CD4-positive, alpha-beta T cell (primary cell): ENCODE measurements at regions not wholly inside any gene's neighbourhood (a gene's known extent, or its start where the extent isn't known, plus 50 kb on each side); places are given as distances from the start of the nearest gene placed in this dataset.

Source experiments
- ATAC-seq: fragments of 200-7000 bp; cut with Tn5 transposase; one replicate; pipeline ENCODE4 v1.10.0; 2022; ENCODE audit warnings: mild to moderate bottlenecking; ENCODE audit not compliant: poor library complexity
- CTCF ChIA-PET: fragments of 350-600 bp; sonication (Branson Sonifier 250); formaldehyde crosslinking; loops from one replicate; lab custom pipeline; 2021; ENCODE audit warnings: antibody characterized with exemption, inconsistent platforms; lab: Charles Lee
- POLR2A ChIA-PET: fragments of 350-600 bp; sonication (Branson Sonifier 250); formaldehyde crosslinking; loops from one replicate; lab custom pipeline; 2021; ENCODE audit warnings: antibody characterized with exemption, inconsistent platforms; lab: Charles Lee
- DNase-seq, 14 experiments: peaks; one replicate each; pipeline ENCODE4 v3.0.0-alpha.2; 2013 to 2020; ENCODE audit warnings: mixed read lengths in 2 of 14
- H3K27ac ChIP-seq, 2 donors: one replicate each; pipeline versions ENCODE4 v1.5.1 to v1.7.0; 2013; ENCODE audit warnings: low read length in 2 of 2, low read depth in 1 of 2, mild to moderate bottlenecking in 1 of 2
- H3K27me3 ChIP-seq, 2 experiments: 1 replicate in 1 of 2; 2 replicates in 1 of 2; pipeline versions ENCODE4 v1.6.1 to v1.7.0; 2013; ENCODE audit warnings: low read length in 2 of 2, control low read depth in 1 of 2, mild to moderate bottlenecking in 1 of 2, moderate library complexity in 1 of 2; ENCODE audit not compliant: insufficient read depth in 2 of 2, control insufficient read depth in 1 of 2
- H3K36me3 ChIP-seq: one replicate; pipeline ENCODE4 v1.6.1; 2013; ENCODE audit warnings: low read length, control low read depth; ENCODE audit not compliant: insufficient read depth
- H3K4me1 ChIP-seq: one replicate; pipeline ENCODE4 v1.6.1; 2013; ENCODE audit warnings: low read length, control low read depth; ENCODE audit not compliant: insufficient read depth
- H3K4me3 ChIP-seq: one replicate; pipeline ENCODE4 v1.5.1; 2013; ENCODE audit warnings: mild to moderate bottlenecking, low read length, moderate library complexity
- H3K9me3 ChIP-seq, 2 experiments: 1 replicate in 1 of 2; 2 replicates in 1 of 2; pipeline versions ENCODE4 v1.6.1 to v1.7.0; 2013; ENCODE audit warnings: low read length in 2 of 2, mild to moderate bottlenecking in 2 of 2, control low read depth in 1 of 2, moderate library complexity in 1 of 2; ENCODE audit not compliant: control insufficient read depth in 1 of 2, insufficient read depth in 1 of 2
- H3K27ac Mint-ChIP-seq: one replicate; pipeline ENCODE4 v1.8.0; 2020; ENCODE audit warnings: mixed read lengths
- H3K27me3 Mint-ChIP-seq: one replicate; pipeline ENCODE4 v1.8.0; 2021; ENCODE audit warnings: mixed read lengths
- H3K36me3 Mint-ChIP-seq: one replicate; pipeline ENCODE4 v1.8.0; 2021; ENCODE audit warnings: low read depth, mixed read lengths
- H3K4me1 Mint-ChIP-seq: one replicate; pipeline ENCODE4 v1.8.0; 2021; ENCODE audit warnings: low read depth, mixed read lengths
- H3K4me3 Mint-ChIP-seq: one replicate; pipeline ENCODE4 v1.8.0; 2020; ENCODE audit warnings: mild to moderate bottlenecking, mixed read lengths
- H3K9me3 Mint-ChIP-seq: one replicate; pipeline ENCODE4 v1.8.0; 2020; ENCODE audit warnings: mixed read lengths
- intact Hi-C, 2 experiments: fragments of 100-400 bp; cut with DNase I in 1 of 2; cut with micrococcal nuclease in 1 of 2; formaldehyde crosslinking; loops; one replicate each; pipeline versions ENCODE4 v1.15.1 to v1.9.0; 2023 to 2025; cut with DNase I, micrococcal nuclease
- TF ChIP-seq, protein P1 (sequence below): fragments of 200-600 bp; IDR thresholded peaks from one replicate; pipeline ENCODE4 v1.8.0; 2022; ENCODE audit warnings: antibody characterized with exemption, mild to moderate bottlenecking

DNA sequence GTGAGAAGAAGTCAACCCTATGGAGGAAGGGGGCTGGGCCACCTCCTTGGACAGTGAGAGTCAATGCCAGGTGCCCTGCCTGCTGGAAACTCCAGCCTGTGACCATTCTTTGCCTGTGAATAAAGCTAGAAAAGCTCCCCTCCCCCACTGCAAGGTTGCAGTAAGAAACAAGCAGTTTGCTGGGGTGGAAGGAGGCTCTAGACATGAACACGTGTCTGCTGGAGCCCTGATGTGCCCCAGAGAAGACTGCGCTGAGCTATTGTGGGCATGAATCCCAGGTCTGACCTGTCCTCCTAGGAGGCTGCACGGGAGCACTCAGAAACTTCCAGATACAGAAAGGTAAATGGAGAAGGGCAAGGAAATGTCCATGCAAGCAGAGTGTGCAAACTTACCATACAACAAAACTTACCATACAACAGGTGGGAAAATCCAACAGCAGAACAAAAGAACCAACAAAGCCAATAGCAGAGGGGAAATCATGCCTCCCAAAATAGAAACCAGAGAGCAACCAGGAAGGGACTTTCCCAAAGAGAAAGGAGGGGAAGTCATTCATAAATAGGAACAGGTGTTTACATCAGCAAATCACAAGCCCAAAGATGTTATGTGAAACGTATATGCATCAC, 278.7 kb downstream of the BCL2 start:
- H3K27me3 ChIP-seq = peaks cover 0 to 6% of the 10 kb centered on the region in 2 experiments
- TF ChIP-seq, protein P1, sequence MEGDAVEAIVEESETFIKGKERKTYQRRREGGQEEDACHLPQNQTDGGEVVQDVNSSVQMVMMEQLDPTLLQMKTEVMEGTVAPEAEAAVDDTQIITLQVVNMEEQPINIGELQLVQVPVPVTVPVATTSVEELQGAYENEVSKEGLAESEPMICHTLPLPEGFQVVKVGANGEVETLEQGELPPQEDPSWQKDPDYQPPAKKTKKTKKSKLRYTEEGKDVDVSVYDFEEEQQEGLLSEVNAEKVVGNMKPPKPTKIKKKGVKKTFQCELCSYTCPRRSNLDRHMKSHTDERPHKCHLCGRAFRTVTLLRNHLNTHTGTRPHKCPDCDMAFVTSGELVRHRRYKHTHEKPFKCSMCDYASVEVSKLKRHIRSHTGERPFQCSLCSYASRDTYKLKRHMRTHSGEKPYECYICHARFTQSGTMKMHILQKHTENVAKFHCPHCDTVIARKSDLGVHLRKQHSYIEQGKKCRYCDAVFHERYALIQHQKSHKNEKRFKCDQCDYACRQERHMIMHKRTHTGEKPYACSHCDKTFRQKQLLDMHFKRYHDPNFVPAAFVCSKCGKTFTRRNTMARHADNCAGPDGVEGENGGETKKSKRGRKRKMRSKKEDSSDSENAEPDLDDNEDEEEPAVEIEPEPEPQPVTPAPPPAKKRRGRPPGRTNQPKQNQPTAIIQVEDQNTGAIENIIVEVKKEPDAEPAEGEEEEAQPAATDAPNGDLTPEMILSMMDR = no peak
- no peaks in the 10 kb centered on the region for H3K36me3 Mint-ChIP-seq
- no peak overlapping the region for H3K27ac Mint-ChIP-seq
- no peaks in the 10 kb centered on the region for H3K9me3 ChIP-seq
- H3K9me3 Mint-ChIP-seq = peaks cover 2% of the 10 kb centered on the region
- peaks cover 9% of the 10 kb centered on the region for H3K4me1 Mint-ChIP-seq
- no peak for ATAC-seq
- H3K4me1 ChIP-seq = peaks cover 9% of the 10 kb centered on the region
- no peak overlapping the region for H3K4me3 Mint-ChIP-seq
- intact Hi-C loops = no loop called here
- H3K27me3 Mint-ChIP-seq = peaks cover 6% of the 10 kb centered on the region
- ChIA-PET CTCF (no interaction called here), POLR2A (no interaction called here)
- no peak overlapping the region for H3K4me3 ChIP-seq
- DNase-seq = peak in 2 of 14 experiments; percentile 51 to 59
- H3K36me3 ChIP-seq = no peaks in the 10 kb centered on the region
- H3K27ac ChIP-seq = no peak overlapping the region

DNA sequence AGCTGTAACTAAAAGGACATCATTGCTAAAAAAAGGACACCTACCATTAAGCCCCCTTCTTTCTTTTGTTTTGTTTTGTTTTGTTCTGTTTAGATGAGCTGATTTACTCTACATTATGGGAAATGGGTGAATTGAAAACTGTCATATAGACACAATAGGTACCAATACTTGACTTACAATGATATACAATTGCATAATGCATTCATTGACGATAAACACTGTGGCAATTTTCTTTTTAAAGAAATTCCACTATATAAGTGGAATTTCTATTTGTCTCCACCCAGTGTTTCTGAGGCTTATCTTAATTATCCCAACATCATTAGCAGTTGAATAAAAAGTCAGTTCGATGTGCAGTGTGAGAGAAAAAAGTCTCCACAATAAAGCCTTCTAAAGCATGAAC, 282.1 kb downstream of the BCL2 start:
- Mint-ChIP-seq H3K27me3 (no peaks in the 10 kb centered on the region), H3K27ac (no peak overlapping the region), H3K36me3 (no peaks in the 10 kb centered on the region), H3K4me1 (peaks cover 9% of the 10 kb centered on the region), H3K4me3 (no peak overlapping the region), H3K9me3 (peaks cover 2% of the 10 kb centered on the region)
- DNase-seq = no peak
- Histone ChIP-seq H3K36me3 (no peaks in the 10 kb centered on the region), H3K4me3 (no peak overlapping the region), H3K27me3 (peaks cover 0 to 6% of the 10 kb centered on the region in 2 experiments), H3K9me3 (no peaks in the 10 kb centered on the region), H3K4me1 (peaks cover 9% of the 10 kb centered on the region), H3K27ac (no peak overlapping the region)
- CTCF ChIA-PET = interaction anchor here (0.6 to 1.3 kb wide), 3 partner anchors 10 to 421 kb away, joined by 4 to 5 read pairs (median 4); no protein-coding TSS in a partner anchor
- POLR2A ChIA-PET = no interaction called here
- ATAC-seq = no peak
- TF ChIP-seq, protein P1 = no peak
- intact Hi-C loops = no loop called here

DNA sequence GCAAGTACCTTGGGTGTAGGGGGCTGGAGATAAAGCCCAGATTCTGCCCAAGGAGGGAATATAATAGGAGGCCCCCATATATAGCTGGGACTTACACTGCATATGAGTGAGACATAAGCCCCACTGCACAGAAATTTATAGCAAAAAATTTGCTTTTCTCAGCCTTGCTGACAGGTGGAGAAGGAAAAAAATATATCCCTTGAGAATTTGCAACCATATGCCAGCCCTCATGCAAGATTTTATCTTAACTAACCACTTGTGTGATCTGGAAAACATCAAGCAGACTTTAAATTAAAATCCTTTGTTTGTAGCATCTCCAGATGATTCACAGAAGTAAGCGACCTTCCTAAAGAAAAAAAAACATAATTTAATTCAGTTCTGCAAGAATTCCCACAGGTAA, 288.2 kb downstream of the BCL2 start:
- H3K9me3 Mint-ChIP-seq = no peaks in the 10 kb centered on the region
- peaks cover 5% of the 10 kb centered on the region for H3K27me3 Mint-ChIP-seq
- ATAC-seq = no peak
- no peak overlapping the region for H3K4me3 ChIP-seq
- POLR2A ChIA-PET = no interaction called here
- no peaks in the 10 kb centered on the region for H3K9me3 ChIP-seq
- H3K27me3 ChIP-seq = no peaks in the 10 kb centered on the region
- no peaks in the 10 kb centered on the region for H3K36me3 ChIP-seq
- H3K27ac Mint-ChIP-seq = no peak overlapping the region
- H3K36me3 Mint-ChIP-seq = no peaks in the 10 kb centered on the region
- no peaks in the 10 kb centered on the region for H3K4me1 Mint-ChIP-seq
- H3K4me1 ChIP-seq = no peaks in the 10 kb centered on the region
- DNase-seq = no peak
- H3K4me3 Mint-ChIP-seq = no peak overlapping the region
- no peak overlapping the region for H3K27ac ChIP-seq
- intact Hi-C loops = no loop called here
- CTCF ChIA-PET = no interaction called here
- TF ChIP-seq, protein P1 = no peak
